Fibroblast of upper back skin (primary cell): ENCODE measurements at regions not wholly inside any gene's neighbourhood (a gene's known extent, or its start where the extent isn't known, plus 50 kb on each side); places are given as distances from the start of the nearest gene placed in this dataset.

Experiments
- DNase-seq: peaks from one replicate; pipeline ENCODE4 v3.0.0-alpha.2; 2013

DNA sequence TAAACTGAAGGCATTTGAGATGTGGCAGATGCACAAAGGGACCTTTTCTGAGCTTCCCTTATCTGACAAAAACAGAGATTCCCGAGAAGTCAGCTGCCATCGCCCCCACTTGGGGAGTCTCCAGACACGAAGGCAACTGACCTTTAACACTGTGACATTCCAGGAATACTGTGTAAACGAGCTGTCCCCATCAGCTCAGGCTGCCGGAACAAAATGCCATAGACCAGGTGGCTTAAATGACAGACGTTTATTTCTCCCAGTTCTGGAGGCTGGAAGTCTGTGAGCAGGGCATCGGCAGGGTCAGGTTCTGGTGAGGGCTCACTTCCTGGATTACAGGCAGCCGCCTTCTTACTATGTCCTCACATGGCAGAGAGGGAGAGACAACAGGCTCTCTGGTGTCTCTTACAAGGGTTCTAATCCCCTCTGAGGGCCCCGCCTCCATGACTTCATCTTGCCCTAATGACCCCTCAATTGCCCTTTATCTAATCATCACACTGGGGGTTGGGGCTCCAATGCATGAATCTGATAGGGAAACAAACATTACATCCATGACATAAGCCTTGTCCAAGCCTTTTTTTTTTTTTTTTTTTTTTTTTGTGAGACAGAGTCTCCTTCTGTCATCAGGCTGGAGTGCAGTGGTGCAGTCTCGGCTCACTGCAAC, 178.5 kb upstream of the RPL38 start:
- DNase-seq: no peak

DNA sequence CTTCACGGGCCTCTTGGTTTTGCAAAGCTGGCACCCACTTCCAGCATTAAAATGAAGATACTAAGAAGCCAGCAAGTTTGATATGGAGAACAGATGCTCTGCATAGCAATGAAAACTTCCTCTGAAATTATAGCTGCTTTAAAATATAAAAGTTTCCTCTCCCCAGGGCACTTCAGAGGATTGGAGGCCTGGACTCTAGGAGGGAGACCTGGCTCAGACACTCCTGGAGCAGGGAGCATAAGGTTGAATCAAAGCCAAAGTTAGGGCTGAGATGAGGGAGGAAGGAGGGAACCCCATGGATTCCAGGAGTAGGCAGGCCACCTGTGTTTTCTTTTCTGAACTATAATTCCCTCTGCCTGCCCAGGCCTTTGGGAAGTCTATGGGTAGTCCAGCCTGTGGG, 176.0 kb upstream of the RPL38 start:
- no peak for DNase-seq

DNA sequence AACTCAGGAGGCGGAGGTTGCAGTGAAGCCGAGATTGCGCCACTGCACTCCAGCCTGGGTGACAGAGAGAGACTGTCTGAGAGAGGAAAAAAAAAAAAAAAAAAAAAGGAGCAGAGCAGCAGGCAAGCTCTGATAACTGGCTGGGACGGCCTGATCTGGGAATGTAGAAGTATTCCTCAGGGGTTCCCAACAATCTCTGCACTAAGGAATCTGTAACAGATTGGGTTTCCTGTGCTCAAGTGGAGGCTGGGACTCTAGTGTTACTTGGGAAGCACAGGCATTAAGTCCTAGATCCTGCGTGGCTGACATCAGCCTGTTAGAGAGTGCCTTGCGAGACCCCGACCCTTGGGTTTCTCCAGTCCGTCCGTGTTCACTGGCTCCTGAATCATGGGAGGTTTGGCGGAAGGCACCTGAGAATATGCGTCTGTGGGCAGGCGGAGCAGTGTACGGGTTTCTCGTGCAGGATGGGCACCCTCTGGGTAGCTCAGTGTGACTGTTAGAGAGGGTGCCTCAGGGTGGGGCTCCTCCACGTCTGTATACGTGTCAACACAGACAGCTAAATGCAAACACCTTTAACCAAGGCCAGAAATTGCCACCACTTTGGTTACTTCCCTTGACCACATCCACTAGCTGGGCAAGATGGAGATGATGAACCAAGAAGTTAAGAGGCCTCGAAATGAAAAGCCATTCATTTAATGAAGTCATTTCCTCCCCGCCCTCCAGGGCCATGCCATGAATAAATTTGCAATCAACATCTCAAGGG, 174.9 kb upstream of the RPL38 start:
- DNase-seq: no peak

DNA sequence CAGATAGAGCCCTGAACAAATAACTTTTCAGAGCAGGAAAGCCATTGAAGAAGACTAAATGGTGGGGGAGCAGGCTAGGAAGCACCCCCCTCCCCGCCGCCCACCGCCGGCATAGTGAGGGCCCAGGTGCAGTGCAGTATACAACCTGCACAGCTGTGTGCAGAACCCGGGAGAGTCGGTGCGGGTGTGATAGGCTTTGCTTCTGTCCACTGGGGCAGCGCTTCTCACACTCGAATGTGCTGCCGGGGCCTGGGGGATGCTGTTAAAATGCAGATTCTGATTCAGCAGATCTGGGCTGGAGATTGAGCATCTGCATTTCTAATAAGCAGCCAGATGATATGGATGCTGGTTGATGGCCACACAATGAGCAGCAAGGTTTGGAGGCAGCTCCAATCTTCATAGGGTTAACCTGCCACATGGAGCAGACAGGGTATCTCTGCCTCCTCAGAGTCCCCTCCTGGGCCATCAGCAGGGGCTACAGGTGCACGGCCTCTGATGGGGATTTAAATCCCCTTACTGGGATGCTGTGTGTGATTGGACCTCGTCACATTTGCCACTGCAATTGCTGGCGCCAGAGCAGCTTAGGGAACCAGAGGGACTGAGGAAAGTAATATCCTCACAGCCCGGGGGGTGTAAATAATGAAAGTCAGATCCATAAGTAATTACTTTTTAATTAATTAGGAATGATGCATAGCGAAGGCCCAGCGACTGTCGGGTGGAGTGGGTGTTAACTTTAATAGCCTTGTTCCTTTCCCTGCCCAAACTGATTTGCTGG, 172.0 kb upstream of the RPL38 start:
- DNase-seq: no peak

DNA sequence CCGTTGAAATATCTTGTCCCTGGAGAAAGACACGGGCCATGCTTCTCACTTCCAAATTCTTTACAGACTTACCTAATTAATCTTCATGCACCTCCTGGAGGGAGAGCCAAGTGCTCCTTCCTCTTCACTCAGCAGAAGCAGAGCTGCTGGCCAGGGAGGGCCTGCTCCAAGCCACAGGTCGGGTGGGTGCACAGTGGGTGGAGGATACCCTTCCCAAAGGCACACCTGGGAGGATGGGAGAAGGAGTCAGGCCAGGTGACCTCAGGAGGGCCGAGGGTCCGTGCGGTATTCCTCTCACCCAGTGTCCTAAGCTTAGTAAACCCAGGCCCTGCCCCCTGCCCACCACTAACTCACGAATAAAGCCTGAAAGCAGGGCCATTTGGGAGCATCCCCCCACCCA, 171.3 kb upstream of the RPL38 start:
- DNase-seq: no peak

DNA sequence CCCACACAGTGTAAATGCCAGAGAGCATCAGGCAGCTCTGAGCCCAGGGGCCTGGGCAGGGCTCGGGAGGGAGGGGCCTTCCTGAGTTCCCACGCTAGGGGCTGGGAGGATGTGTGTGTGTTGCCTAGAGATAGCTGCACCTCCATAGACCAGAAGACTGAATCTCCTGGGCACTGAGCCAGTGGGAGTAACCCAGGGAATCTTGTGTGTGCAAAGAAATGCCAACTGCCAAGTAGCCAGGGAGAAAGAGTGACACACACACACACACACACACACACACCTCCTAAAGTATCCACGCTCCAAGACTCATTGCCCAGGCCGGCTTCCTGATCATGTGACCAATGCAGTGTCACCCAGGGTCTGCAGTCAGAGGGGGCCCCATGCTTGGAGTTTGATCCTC, 166.2 kb upstream of the RPL38 start:
- DNase-seq: peak; percentile 8

DNA sequence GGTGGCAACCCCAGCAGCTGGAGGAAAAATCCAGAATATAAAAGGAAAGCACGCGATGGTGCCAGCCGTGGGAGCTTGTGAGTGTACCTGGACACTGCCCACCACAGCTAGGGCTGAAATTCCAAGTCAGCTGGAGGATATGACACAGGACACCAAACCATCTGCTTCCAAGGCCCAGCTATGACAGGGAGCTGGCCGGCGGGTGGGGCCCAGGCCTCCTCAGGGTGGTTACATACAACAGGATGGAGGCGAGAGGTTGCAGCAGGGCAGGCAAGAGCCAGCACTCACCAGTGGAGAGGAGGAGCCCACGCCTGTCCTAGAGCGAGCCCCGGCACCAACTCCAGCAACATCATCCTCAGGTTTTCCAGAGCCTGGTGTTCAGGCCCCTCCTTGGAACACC, 163.2 kb upstream of the RPL38 start:
- no peak for DNase-seq

DNA sequence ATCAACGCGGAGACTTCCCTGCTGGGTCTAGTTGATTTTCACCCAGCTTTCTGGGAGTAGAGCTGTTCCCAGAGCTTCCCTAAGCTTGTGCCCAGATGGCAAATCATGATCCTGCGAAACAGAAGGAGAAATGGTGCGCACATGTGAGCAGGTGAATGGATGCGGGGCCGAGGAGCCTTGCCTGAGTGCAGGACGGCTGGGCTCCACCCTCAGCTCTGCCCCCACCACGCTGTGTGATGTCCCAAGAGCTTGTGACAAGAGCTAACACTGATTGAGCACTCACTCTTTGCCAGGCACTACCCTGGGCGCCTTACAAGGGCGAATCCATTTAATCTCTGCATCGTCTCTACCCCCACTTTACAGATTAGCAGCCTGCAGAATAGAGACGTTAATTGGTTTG, 162.7 kb upstream of the RPL38 start:
- DNase-seq: no peak

DNA sequence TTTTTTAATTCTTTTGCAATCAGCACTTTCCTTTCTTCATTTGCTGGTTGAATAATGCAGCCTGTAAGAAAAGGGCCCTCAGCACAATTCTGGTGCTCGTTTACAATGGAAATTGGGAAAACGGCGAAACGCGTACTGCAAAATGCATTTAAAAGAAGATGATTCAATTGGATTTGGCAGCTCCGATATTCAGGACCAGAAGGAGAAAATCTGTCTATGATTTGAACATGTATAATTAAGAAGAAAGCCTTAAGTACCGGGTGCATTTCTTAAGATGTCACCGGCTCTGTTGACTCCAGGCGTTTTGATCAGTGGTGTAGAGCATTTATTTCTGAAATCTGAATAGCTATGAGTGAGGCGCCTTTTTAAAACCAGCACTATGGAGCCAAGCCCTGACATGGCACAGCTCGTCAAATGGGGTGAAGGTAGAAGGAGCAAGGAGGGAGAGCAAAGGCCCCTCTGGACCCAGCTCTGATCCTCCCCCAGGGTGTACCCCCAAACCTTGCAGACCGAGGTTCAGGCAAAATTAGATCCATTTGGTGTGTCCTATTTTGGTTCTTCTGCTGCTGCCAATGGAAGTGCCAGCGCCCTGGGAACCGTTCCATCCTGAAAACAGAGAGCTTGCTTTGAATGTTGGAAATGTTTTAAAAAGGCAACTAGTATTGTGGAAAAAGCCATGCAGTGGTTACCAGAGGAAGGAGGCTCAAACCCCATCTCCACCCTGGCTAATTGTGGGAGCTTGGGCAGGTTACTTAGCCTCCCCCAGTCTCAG, 161.4 kb upstream of the RPL38 start:
- DNase-seq: no peak

DNA sequence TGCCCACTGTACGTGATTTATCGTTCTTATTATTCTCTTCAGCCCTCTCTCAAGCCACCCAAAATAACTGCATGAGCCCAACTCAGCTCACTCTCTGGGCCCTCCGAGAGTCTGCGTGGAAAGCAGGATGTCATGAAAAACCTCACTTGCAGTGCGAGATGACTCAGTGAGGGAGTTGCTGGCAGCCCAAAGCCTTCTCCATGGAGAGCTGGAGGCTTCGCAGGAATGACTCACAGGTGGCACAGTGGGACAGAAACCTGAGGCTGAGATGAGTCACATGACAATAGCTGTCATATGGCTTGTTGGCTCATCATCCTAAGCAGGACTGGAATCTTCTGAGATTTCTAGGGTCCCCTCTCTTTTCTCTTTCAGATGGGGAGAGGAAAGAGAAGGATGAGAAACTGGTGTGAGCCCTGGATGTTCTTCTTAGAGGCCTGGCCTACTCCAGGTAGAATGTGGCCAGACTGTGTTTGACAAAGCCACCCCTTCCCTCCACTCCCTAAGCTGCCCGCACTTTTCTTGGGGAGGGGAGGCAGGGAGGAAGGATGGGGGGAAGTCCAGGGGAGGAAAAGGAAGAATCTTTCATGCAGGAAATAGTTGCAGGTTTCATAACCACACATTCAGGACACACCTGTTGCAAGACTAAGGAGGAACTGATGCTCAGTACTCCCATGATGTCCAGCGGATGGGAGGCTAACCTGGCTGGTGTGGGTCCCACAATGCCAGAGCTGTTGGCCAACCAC, 160.6 kb upstream of the RPL38 start:
- peak; percentile 92 for DNase-seq

DNA sequence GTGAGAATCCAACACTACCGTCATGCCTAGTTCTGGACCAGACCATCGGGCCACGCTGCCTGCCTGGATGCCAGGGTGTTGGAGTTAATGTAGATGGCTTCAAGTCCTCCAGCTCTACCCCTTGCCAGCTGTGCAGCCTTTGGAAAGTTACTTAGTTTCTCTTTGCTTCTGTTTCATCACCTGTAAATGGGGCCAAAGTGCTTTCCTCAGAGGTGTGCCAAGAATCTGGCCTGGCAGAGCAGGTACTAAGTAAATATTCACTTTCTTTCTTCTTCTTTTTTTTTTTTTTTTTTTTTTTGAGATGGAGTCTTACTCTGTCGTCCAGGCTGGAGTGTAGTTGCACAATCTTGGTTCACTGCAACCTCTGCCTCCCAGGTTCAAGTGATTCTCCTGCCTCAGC, 159.5 kb upstream of the RPL38 start:
- no peak for DNase-seq

DNA sequence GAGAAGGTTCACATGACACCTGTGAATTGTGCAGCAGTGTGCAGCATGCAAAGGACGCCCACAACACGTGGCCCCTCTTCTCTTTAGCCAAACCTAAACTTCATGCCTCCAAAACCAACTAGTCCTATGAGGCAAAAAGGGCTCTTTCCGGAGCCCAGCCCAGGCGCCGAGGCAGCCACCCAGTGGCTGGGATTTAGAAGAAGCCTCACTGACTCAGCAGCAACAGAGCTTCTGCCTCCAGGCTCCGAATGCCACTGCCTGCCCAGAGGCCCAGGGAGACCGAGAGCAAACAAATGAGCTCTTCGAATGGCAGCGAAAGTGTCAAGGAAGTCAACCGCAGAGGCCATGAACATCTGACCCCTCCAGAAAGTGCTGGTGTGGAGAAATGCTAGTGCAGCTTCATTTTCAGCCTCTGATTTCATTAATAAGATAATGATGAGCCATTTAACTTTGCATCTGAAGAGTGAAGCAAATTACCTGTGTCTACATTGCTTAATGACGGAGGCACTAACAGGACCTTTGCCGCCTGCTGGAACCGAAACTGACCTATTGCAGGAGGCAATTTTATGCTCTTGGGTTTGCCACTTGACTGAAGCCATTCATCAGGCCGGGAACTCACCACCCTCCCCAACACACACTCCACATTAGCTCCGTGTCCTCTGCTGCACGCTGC, 157.7 kb upstream of the RPL38 start:
- DNase-seq: no peak

DNA sequence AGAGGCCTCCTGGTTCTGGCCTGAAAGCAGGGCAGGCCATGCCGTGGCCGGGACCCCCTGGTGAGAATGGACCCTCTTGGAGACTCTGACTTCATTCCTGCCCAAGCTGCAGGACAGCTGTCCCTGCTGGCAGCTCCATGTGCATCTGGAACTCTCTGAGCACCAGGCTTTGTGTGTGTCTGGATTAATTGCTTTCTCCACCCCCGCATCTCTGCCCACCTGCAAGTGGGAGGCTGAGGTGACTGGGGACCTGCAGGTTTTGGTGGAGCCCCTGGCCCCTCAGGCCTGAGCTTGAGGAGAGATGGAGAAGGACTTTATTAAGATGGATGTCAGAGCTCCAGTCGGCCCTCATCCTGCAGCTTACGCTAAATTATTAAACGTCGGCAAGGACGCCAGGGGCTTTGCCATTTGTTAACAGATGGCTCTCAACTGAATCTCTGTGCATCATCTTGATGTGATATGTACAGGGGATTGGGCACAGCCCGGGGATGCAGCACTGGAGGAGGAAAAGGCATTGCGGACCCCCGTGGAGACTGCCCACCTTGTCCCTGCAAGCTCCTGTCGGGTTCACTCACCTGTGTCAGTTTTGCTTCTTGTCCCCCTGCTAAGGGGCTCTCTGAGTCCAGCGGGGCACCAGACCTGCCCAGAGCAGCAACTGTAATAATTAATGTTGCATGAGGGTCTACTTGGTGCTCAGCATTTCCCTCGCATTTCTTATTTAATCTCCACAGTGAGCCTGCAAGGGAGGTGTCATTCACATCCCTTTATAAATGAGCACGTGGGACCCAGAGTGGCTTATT, 154.1 kb upstream of the RPL38 start:
- DNase-seq: no peak

DNA sequence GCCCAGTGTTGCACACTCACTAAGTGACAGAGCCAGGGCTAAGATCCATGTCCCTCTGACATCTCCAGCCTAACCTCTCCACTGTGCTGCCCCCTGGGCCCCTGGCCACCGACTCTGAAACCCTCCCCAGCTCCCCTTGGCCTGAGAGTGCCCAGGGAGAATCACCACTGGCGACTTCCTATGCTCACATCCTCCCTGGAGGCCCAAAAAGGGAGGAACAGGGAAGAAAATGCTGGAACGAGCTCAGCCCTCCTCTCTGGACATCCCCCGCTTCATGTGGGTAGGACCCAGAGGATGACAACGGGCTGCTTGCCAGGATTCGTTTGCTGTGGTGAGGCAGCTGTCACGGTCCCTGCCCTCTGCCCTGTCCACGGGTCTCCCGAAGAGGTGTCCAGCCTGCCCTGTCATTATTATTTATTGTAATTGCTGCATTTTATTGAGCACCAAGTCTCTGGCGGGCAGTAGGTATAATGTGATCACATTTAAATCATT, 153.5 kb upstream of the RPL38 start:
- DNase-seq: no peak

DNA sequence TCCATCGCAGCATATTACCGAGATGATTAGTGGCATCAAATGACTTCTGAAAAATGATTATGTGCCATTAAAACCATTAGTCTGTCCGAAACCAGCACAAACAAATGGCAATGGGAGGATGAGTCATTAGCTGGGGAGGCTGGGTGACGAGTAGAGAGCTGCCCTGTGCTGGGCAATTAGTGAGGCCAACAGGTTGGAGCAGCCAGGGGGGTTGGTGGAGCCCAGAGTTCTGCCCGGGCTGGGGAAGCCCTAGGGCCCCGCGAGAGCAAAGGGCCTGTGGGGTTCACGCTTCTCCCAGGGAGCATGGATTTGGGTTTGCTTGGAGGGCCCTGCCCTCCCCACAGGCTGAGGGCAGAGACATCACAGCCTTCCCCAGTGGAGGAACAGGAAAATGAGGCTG, 152.1 kb upstream of the RPL38 start:
- no peak for DNase-seq

DNA sequence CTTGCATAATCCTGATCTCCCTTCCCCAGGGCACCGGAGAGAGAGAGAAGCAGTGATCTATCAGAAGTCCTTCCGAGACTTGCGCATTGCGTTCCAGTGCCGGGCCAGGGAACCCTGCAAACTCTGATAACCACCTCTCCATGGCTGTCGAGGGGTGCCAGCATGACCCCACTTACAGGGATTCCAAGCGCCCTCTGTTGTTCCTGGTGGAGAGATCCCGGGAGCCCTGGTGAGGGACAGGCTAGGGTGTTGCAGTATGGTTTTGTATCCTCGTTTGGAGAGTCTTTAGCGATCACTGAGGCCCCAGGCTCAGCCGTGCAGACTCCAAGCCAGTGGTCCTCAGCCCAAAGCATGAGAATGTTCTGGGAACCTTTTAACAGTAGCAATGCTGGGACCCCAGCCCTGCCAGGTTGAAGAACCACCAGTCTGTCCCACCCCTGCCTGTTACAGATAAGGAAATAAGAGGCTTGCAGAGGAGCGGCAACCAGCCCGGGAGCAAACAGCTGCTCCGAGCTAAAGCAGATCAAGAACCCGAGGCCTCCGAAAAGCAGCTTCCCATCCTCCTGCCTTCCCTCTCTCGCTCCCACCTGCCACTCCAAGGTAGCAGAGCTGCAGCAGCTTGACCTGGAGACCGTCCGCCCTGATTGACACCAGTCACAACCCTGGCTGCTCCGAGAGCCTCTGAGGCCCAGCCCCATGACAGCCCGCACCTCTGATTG, 150.3 kb upstream of the RPL38 start:
- DNase-seq: no peak

DNA sequence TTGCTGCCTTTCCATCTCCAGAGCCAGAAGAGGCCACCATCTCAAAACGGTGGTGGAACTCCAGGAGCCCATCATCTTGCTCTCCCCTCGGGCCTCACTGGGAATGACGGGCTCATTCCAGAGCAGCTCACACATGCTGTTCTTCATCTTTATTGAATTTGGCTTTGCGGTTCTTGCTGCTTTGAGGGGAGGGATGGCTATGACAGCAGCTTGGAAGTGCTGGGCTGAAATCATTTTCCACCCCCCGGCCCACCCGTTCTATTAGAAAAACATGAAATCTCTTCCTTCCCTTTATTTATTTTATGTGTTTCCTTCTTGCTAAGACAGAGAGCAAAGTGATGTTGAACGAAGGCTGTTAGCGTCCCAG, 149.8 kb upstream of the RPL38 start:
- DNase-seq: no peak

DNA sequence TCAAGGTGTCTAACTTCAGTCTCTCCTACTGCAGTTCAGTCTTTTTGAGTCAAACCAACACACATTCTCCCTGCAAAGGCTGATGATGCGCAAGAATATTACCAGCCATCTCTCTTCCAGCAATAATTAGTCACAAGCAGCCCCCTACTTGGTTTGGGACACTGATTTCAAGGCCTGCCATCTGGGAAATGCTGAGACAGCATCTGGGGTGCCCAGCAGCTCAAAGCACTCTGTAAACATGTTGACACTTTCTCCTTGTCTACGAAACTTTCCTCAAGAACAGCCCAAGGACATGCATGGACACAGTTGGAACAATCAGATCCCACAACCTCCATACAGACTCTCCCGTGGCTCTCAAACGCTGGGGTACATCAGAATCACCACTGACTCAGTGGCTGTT, 149.2 kb upstream of the RPL38 start:
- no peak for DNase-seq

DNA sequence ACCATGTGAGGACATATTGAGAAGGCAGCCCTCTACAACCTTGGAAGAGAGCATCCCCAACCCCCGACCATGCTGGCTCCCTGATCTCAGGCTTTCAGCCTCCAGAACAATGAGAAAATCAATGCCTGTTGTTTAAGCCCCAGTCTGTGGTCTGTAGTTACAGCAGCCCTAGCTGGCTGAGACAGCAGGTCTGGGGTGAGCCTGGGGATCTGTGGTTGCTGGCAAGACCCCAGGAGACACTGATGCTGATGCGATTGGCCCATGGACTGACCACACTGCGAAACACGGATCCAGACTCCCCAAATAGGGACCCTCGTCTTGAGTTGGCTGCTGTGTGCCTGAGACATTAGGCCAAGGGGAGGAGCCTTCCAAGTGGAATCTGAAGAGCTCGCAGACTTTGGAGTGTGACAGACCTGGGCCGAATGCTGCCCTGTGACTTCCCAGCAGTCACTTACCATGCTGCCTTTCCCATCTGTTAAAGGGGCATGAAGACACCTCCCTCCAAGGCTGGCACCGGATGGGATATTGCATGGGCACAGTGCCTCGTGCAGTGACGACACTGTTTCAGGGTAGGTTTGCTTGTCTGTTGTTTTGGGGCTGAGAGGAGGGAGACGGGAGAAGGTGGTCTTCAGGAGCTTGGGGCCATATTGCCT, 147.8 kb upstream of the RPL38 start:
- no peak for DNase-seq
